K562 (cell line): ENCODE measurements at regions not wholly inside any gene's neighbourhood (a gene's known extent, or its start where the extent isn't known, plus 50 kb on each side); places are given as distances from the start of the nearest gene placed in this dataset.
A peak's percentile ranks its signal among the peaks of the same experiment; 100 is the strongest.

Experiments
- BHLHE40 ChIP-seq: IDR thresholded peaks from 2 replicates; pipeline ENCODE4 v1.6.1; 2011; ENCODE audit warnings: low read length, improper control_type of control experiment
- C11orf30 ChIP-seq: fragments of 450-650 bp; IDR thresholded peaks from 2 replicates; pipeline ENCODE4 v1.6.1; 2016; ENCODE audit warnings: low read depth, mild to moderate bottlenecking
- CEBPB ChIP-seq: fragments of 450-650 bp; IDR thresholded peaks from 2 replicates; pipeline ENCODE4 v1.6.1; 2016; ENCODE audit warnings: missing genetic modification characterization, missing compliant biosample characterization
- CEBPG ChIP-seq, 3 experiments: fragments of 200-800 bp in 1 of 3; sonication (Bioruptor generic) in 1 of 3; sonication (generic) in 1 of 3; formaldehyde crosslinking in 1 of 3; IDR thresholded peaks in 2 of 3; conservative IDR thresholded peaks in 1 of 3; 2 replicates each; pipeline versions ENCODE4 v1.6.1 to v1.8.0; 2016 to 2022; ENCODE audit warnings: missing compliant biosample characterization in 2 of 3, missing genetic modification characterization in 2 of 3, mild to moderate bottlenecking in 1 of 3, missing genetic modification reagents in 1 of 3
- CTBP1 ChIP-seq: fragments of 450-650 bp; IDR thresholded peaks from 2 replicates; pipeline ENCODE4 v1.6.1; 2016; ENCODE audit warnings: borderline replicate concordance
- E2F6 ChIP-seq, 2 experiments: IDR thresholded peaks; 2 replicates each; pipeline ENCODE4 v1.6.1; 2011; ENCODE audit warnings: borderline replicate concordance in 1 of 2, control low read depth in 1 of 2, low read depth in 1 of 2, low read length in 1 of 2, mild to moderate bottlenecking in 1 of 2, mixed read lengths in 1 of 2, moderate library complexity in 1 of 2; ENCODE audit not compliant: insufficient read depth in 1 of 2, insufficient read length in 1 of 2, poor library complexity in 1 of 2, severe bottlenecking in 1 of 2; ENCODE audit errors: extremely low read depth in 1 of 2
- ERF ChIP-seq: fragments of 450-650 bp; formaldehyde crosslinking; IDR thresholded peaks from 2 replicates; pipeline ENCODE4 v1.4.0; 2020; ENCODE audit warnings: mild to moderate bottlenecking, mixed read lengths
- HCFC1 ChIP-seq: IDR thresholded peaks from 2 replicates; pipeline ENCODE4 v1.6.1; 2012; ENCODE audit warnings: low read depth, low read length, improper control_type of control experiment
- HMGN3 ChIP-seq: IDR thresholded peaks from 2 replicates; pipeline ENCODE4 v1.6.1; 2011; ENCODE audit warnings: borderline replicate concordance, low read depth, mild to moderate bottlenecking, mixed read lengths, low read length; ENCODE audit not compliant: insufficient read length; ENCODE audit errors: extremely low read depth
- JUND ChIP-seq, 2 experiments: IDR thresholded peaks; 2 replicates in 1 of 2; 3 replicates in 1 of 2; pipeline ENCODE4 v1.6.1; 2011; ENCODE audit warnings: borderline replicate concordance in 2 of 2, low read depth in 2 of 2, low read length in 2 of 2, improper control_type of control experiment in 1 of 2, missing biosample characterization in 1 of 2, missing genetic modification characterization in 1 of 2, missing genetic modification reagents in 1 of 2
- MBD2 ChIP-seq: sonication (generic); IDR thresholded peaks from 2 replicates; pipeline ENCODE4 v1.6.1; 2016; ENCODE audit warnings: low read depth, borderline replicate concordance
- POLR2A ChIP-seq: fragments of 450-650 bp; conservative IDR thresholded peaks from 2 replicates; pipeline ENCODE4 v1.6.1; 2016
- POLR2AphosphoS5 ChIP-seq: IDR thresholded peaks from 2 replicates; pipeline ENCODE4 v1.6.1; 2011; ENCODE audit warnings: mild to moderate bottlenecking, low read depth, low read length, moderate library complexity; ENCODE audit not compliant: control insufficient read depth, insufficient read depth
- POLR2H ChIP-seq: IDR thresholded peaks from 2 replicates; pipeline ENCODE4 v1.6.1; 2016; ENCODE audit warnings: missing genetic modification characterization, low read depth, mild to moderate bottlenecking, control low read depth, missing compliant biosample characterization, moderate library complexity
- RBFOX2 ChIP-seq: fragments of 200-400 bp; formaldehyde crosslinking; IDR thresholded peaks from 2 replicates; pipeline ENCODE4 v1.6.1; 2017; ENCODE audit warnings: low read depth, mild to moderate bottlenecking, low read length, moderate library complexity
- RHOXF2B ChIP-seq: fragments of 250-450 bp; sonication (Bioruptor Pico); conservative IDR thresholded peaks from 2 replicates; pipeline ENCODE4 v1.5.1; 2021
- RNF2 ChIP-seq: sonication (generic); IDR thresholded peaks from 2 replicates; pipeline ENCODE4 v1.6.1; 2016
- RUNX1 ChIP-seq: sonication (generic); IDR thresholded peaks from 2 replicates; pipeline ENCODE4 v1.6.1; 2016; ENCODE audit warnings: antibody characterized with exemption, low read depth
- SOX6 ChIP-seq: fragments of 450-650 bp; IDR thresholded peaks from 2 replicates; pipeline ENCODE4 v1.6.1; 2014; ENCODE audit warnings: mild to moderate bottlenecking
- VEZF1 ChIP-seq: fragments of 200-800 bp; sonication (Bioruptor generic); IDR thresholded peaks from 2 replicates; pipeline ENCODE4 v1.6.1; 2017; ENCODE audit warnings: missing genetic modification characterization, missing compliant biosample characterization
- ZNF384 ChIP-seq: IDR thresholded peaks from 2 replicates; pipeline ENCODE4 v1.6.1; 2012; ENCODE audit warnings: low read depth, low read length, improper control_type of control experiment
- ZNF644 ChIP-seq: fragments of 200-800 bp; sonication (Bioruptor generic); IDR thresholded peaks from 2 replicates; pipeline ENCODE4 v1.6.1; 2016; ENCODE audit warnings: low read depth, missing genetic modification characterization, missing compliant biosample characterization
- ZNF79 ChIP-seq: fragments of 250-450 bp; sonication (Bioruptor Pico); IDR thresholded peaks from 2 replicates; pipeline ENCODE4 v1.4.0; 2020; ENCODE audit warnings: low read depth, mild to moderate bottlenecking, moderate library complexity

GRCh38 chr16:76634847-76635697 lies 357.9 kb downstream of the CNTNAP4 start (continued):
- TF ChIP-seq E2F6 (IDR thresholded peaks at IDR 0.05; ENCODE audit: borderline replicate concordance in 1 of 2, extremely low read depth in 1 of 2, insufficient read depth in 1 of 2, insufficient read length in 1 of 2, low read depth in 1 of 2, low read length in 1 of 2, poor library complexity in 1 of 2, severe bottlenecking in 1 of 2) (peak; percentile 89 to 99), VEZF1 (CRISPR knock-in tag) (peak; percentile 64), BHLHE40 (peak; percentile 35; the same call in 1 of the 2 replicates), MBD2 (no peak), JUND (IDR thresholded peaks at IDR 0.05; ENCODE audit: borderline replicate concordance, low read depth, low read length) (0 out of 2 replicates have a peak, but pooled peaks have one; percentile 23), JUND (tag; IDR thresholded peaks at IDR 0.05; ENCODE audit: borderline replicate concordance, low read depth, low read length) (no peak), RUNX1 (no peak), RHOXF2B (CRISPR knock-in tag) (no peak), RBFOX2 (peak; percentile 82), ZNF384 (0 out of 2 replicates have a peak, but pooled peaks have one; percentile 18), RNF2 (peak; percentile 59; the same call in 1 of the 2 replicates), ERF (0 out of 2 replicates have a peak, but pooled peaks have one; percentile 50), ZNF644 (tag) (0 out of 2 replicates have a peak, but pooled peaks have one; percentile 46), HCFC1 (peak; percentile 55; the same call in 1 of the 2 replicates), HMGN3 (peak; percentile 28), ZNF79 (no peak), POLR2AphosphoS5 (no peak), SOX6 (0 out of 2 replicates have a peak, but pooled peaks have one; percentile 9), CTBP1 (peak; percentile 76), POLR2A (peak; percentile 70), CEBPB (tag) (peak; percentile 90), CEBPG (CRISPR knock-in tag; IDR thresholded peaks at IDR 0.05) (no peak), CEBPG (tag; conservative IDR thresholded peaks at IDR 0.05 in 1 of 2, IDR thresholded peaks at IDR 0.05 in 1 of 2) (peak; percentile 34 to 79; a peak in 2 of 4 replicates), C11orf30 (peak; percentile 19; the same call in 1 of the 2 replicates), POLR2H (peak; percentile 90)
